Right lobe of liver (tissue), 4 donors: ENCODE measurements at regions not wholly inside any gene's neighbourhood (a gene's known extent, or its start where the extent isn't known, plus 50 kb on each side); places are given as distances from the start of the nearest gene placed in this dataset.

ENCODE experiments used
- POLR2A ChIP-seq: fragments of 450-650 bp; IDR thresholded peaks from one replicate; pipeline ENCODE4 v1.6.1; 2017; ENCODE audit warnings: antibody characterized with exemption, mild to moderate bottlenecking
- TF ChIP-seq, protein P1 (sequence below), 4 donors: fragments of 200-600 bp in 3 of 4; fragments of 450-650 bp in 1 of 4; IDR thresholded peaks; one replicate each; pipeline versions ENCODE4 v1.5.1 to v1.8.0; 2016 to 2022; ENCODE audit warnings: antibody characterized with exemption in 4 of 4, mild to moderate bottlenecking in 2 of 4
- donor health status: DM: no; HTN: no; CAD: no.
- donor health status: DM: no; HTN: no; CAD: no.
- donor health status: DM: no; HTN: yes; CAD: no.

DNA sequence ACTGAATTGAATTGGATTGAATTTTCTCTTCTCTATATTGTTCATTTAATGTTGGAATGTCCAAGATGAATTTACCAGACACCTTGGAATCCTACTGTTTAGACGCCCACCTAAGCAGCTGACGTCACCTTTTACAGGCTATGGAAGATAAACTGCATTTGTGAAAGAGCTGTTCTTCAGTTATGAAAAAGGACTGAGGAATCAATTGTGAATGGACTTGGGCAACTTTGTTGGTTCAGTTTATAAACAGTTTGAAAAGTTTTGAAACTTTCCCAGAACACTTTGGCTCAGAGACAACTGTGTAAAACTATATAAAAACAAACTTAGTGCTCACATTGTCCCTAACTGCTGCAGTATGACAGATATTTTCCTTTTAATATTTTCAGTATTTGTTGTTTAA lies 590.8 kb upstream of the SPRY2 start:
- TF ChIP-seq, protein P1, sequence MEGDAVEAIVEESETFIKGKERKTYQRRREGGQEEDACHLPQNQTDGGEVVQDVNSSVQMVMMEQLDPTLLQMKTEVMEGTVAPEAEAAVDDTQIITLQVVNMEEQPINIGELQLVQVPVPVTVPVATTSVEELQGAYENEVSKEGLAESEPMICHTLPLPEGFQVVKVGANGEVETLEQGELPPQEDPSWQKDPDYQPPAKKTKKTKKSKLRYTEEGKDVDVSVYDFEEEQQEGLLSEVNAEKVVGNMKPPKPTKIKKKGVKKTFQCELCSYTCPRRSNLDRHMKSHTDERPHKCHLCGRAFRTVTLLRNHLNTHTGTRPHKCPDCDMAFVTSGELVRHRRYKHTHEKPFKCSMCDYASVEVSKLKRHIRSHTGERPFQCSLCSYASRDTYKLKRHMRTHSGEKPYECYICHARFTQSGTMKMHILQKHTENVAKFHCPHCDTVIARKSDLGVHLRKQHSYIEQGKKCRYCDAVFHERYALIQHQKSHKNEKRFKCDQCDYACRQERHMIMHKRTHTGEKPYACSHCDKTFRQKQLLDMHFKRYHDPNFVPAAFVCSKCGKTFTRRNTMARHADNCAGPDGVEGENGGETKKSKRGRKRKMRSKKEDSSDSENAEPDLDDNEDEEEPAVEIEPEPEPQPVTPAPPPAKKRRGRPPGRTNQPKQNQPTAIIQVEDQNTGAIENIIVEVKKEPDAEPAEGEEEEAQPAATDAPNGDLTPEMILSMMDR (IDR thresholded peaks at IDR 0.05): no peak
- no peak for TF ChIP-seq POLR2A
